Activated CD4-positive, alpha-beta T cell treated with anti-CD3 and anti-CD28 coated beads for 36 hours (primary cell): ENCODE measurements at regions not wholly inside any gene's neighbourhood (a gene's known extent, or its start where the extent isn't known, plus 50 kb on each side); places are given as distances from the start of the nearest gene placed in this dataset.

Source experiments
- ATAC-seq: fragments of 200-7000 bp; cut with Tn5 transposase; one replicate; pipeline ENCODE4 v1.10.0; 2021; ENCODE audit warnings: mild to moderate bottlenecking, moderate library complexity
- CTCF ChIA-PET: fragments of 350-600 bp; sonication (Branson Sonifier 250); formaldehyde crosslinking; loops from one replicate; lab custom pipeline; 2021; ENCODE audit warnings: antibody characterized with exemption; lab: Charles Lee
- POLR2A ChIA-PET: fragments of 350-600 bp; sonication (Branson Sonifier 250); formaldehyde crosslinking; loops from one replicate; lab custom pipeline; 2021; ENCODE audit warnings: antibody characterized with exemption, inconsistent platforms; lab: Charles Lee
- DNase-seq: peaks from one replicate; pipeline ENCODE4 v3.0.0-alpha.2; 2020
- H3K27ac Mint-ChIP-seq: one replicate; pipeline ENCODE4 v1.8.0; 2021; ENCODE audit warnings: mixed read lengths
- H3K27me3 Mint-ChIP-seq: one replicate; pipeline ENCODE4 v1.8.0; 2021; ENCODE audit warnings: mixed read lengths
- H3K36me3 Mint-ChIP-seq: one replicate; pipeline ENCODE4 v1.8.0; 2021; ENCODE audit warnings: low read depth, mixed read lengths
- H3K4me1 Mint-ChIP-seq: one replicate; pipeline ENCODE4 v1.8.0; 2021; ENCODE audit warnings: mixed read lengths
- H3K4me3 Mint-ChIP-seq: one replicate; pipeline ENCODE4 v1.8.0; 2021; ENCODE audit warnings: mild to moderate bottlenecking, moderate library complexity, mixed read lengths
- H3K9me3 Mint-ChIP-seq: one replicate; pipeline ENCODE4 v1.8.0; 2021; ENCODE audit warnings: low read depth, mixed read lengths
- intact Hi-C, 2 experiments: fragments of 100-400 bp; cut with DNase I in 1 of 2; cut with micrococcal nuclease in 1 of 2; formaldehyde crosslinking; loops; one replicate each; pipeline versions ENCODE4 v1.14.2 to v1.15.1; 2022 to 2024; cut with DNase I, micrococcal nuclease

DNA sequence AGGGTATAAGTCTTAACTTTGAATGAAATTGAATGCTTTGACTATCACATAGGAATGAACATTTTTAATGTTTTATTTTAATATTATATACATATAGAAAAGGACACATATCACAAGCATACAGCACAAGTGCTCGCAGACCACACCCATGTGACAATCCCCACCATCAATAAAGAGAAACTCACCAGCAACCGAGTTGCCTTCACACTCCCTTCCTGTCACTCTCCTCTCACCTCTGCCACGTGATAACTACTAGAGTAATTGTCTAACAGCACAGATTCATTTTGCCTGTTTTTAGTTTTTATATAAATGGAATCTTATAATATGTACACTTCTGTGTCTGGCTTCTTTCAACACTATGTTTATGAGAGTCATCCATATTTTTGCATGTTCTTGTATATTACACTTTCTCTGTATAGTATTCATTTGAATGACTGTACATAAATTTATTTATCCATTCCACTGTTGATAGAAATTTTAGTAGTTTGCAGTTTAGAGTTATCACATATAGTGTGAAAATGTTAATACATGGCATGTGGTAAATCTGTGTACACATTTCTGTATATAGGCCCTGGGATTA is 304.9 kb upstream of the DUSP10 start:
- peaks cover 15% of the 10 kb centered on the region for H3K4me1 Mint-ChIP-seq
- no peaks in the 10 kb centered on the region for H3K9me3 Mint-ChIP-seq
- no peak overlapping the region for H3K27ac Mint-ChIP-seq
- H3K4me3 Mint-ChIP-seq, result no peak overlapping the region
- POLR2A ChIA-PET, result no interaction called here
- CTCF ChIA-PET, result no interaction called here
- intact Hi-C loops, result no loop called here
- no peaks in the 10 kb centered on the region for H3K27me3 Mint-ChIP-seq
- no peak for DNase-seq
- no peaks in the 10 kb centered on the region for H3K36me3 Mint-ChIP-seq
- ATAC-seq, result no peak

- Mint-ChIP-seq H3K4me1 (peaks cover 13% of the 10 kb centered on the region), H3K4me3 (no peak overlapping the region), H3K9me3 (no peaks in the 10 kb centered on the region), H3K27me3 (no peaks in the 10 kb centered on the region), H3K27ac (no peak overlapping the region), H3K36me3 (no peaks in the 10 kb centered on the region)
- ChIA-PET CTCF (no interaction called here), POLR2A (no interaction called here)
- DNase-seq (no peak), ATAC-seq (no peak)
- intact Hi-C loops, result no loop called here
Measured at GRCh38 chr1:222045786-222046185, 303.9 kb upstream of the DUSP10 start.

DNA sequence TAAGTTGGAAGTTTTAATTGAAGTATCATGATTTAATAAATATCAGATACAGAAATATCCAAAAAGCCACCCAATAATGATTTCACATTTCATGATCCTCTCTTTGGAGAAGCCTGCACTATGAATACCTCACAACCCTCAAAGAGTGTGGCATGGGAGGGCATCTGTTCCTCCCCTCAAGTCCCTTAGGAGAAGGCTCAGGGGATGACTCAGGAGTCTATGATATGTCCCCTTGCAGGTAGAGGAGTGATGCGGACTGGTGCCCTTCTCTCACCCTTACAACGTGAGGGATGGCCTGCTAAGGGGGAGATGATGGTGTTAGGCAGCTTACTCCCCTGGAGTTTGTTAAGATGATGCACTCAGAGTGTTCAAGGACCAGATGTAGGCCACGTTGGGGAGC is 303.3 kb upstream of the DUSP10 start:
- Mint-ChIP-seq H3K9me3 (no peaks in the 10 kb centered on the region), H3K27me3 (no peaks in the 10 kb centered on the region), H3K4me3 (no peak overlapping the region), H3K4me1 (peaks cover 9% of the 10 kb centered on the region), H3K36me3 (no peaks in the 10 kb centered on the region), H3K27ac (no peak overlapping the region)
- ChIA-PET CTCF (no interaction called here), POLR2A (no interaction called here)
- intact Hi-C loops, result no loop called here
- DNase-seq (no peak), ATAC-seq (no peak)

GRCh38 chr1:222043444-222044292 is 301.8 kb upstream of the DUSP10 start:
- DNase-seq (no peak), ATAC-seq (no peak)
- intact Hi-C loops, result no loop called here
- no peaks in the 10 kb centered on the region for H3K27me3 Mint-ChIP-seq
- ChIA-PET CTCF (interaction anchor here (0.8 kb wide), 1 partner anchor 8 kb away, joined by 3 read pairs; no protein-coding TSS in a partner anchor), POLR2A (no interaction called here)
- H3K4me3 Mint-ChIP-seq, result no peak overlapping the region
- H3K9me3 Mint-ChIP-seq, result no peaks in the 10 kb centered on the region
- peaks cover 7% of the 10 kb centered on the region for H3K4me1 Mint-ChIP-seq
- no peak overlapping the region for H3K27ac Mint-ChIP-seq
- H3K36me3 Mint-ChIP-seq, result no peaks in the 10 kb centered on the region

- H3K27ac Mint-ChIP-seq, result no peak overlapping the region
- ATAC-seq (no peak), DNase-seq (no peak)
- no peaks in the 10 kb centered on the region for H3K36me3 Mint-ChIP-seq
- H3K9me3 Mint-ChIP-seq, result no peaks in the 10 kb centered on the region
- H3K4me3 Mint-ChIP-seq, result no peak overlapping the region
- intact Hi-C loops, result no loop called here
- ChIA-PET CTCF (interaction anchor here (0.6 kb wide), 1 partner anchor 1347 kb away, joined by 3 read pairs; no protein-coding TSS in a partner anchor), POLR2A (no interaction called here)
- peaks cover 2% of the 10 kb centered on the region for H3K27me3 Mint-ChIP-seq
- no peaks in the 10 kb centered on the region for H3K4me1 Mint-ChIP-seq
Measured at GRCh38 chr1:222042120-222042519, 300.2 kb upstream of the DUSP10 start.

DNA sequence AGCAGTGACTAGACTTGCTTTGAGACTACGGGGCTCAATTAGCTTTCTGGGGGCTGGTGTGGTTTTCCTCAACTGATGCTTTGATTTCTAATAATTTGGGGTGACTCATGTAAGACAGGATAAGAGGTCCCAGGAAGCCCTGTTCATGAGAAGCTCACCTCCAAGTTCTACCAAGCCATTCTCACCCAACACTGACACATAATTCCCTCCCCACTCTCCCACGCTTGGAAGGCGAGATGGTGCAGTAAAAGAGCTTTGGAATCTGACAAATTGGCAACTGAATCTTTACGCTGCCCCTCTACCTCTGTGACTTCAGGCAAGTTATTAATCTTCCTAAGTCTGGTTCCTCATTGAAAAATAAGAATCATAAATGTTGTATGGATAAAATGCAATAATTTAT is 299.1 kb upstream of the DUSP10 start:
- no peak for ATAC-seq
- CTCF ChIA-PET, result interaction anchor here (0.6 to 1.3 kb wide), 2 partner anchors 414 to 486 kb away, joined by 3 to 4 read pairs; no protein-coding TSS in a partner anchor
- intact Hi-C loops, result no loop called here
- H3K27me3 Mint-ChIP-seq, result peaks cover 5% of the 10 kb centered on the region
- POLR2A ChIA-PET, result no interaction called here
- H3K9me3 Mint-ChIP-seq, result no peaks in the 10 kb centered on the region
- no peaks in the 10 kb centered on the region for H3K4me1 Mint-ChIP-seq
- no peak overlapping the region for H3K4me3 Mint-ChIP-seq
- DNase-seq, result no peak
- no peak overlapping the region for H3K27ac Mint-ChIP-seq
- no peaks in the 10 kb centered on the region for H3K36me3 Mint-ChIP-seq

GRCh38 chr1:222040121-222040805 is 298.4 kb upstream of the DUSP10 start:
- Mint-ChIP-seq H3K9me3 (no peaks in the 10 kb centered on the region), H3K4me1 (no peaks in the 10 kb centered on the region), H3K27ac (no peak overlapping the region), H3K27me3 (peaks cover 8% of the 10 kb centered on the region), H3K36me3 (no peaks in the 10 kb centered on the region), H3K4me3 (no peak overlapping the region)
- ATAC-seq (no peak), DNase-seq (no peak)
- intact Hi-C loops, result no loop called here
- ChIA-PET POLR2A (no interaction called here), CTCF (interaction anchor here (1.3 kb wide), 1 partner anchor 415 kb away, joined by 4 read pairs; no protein-coding TSS in a partner anchor)

DNA sequence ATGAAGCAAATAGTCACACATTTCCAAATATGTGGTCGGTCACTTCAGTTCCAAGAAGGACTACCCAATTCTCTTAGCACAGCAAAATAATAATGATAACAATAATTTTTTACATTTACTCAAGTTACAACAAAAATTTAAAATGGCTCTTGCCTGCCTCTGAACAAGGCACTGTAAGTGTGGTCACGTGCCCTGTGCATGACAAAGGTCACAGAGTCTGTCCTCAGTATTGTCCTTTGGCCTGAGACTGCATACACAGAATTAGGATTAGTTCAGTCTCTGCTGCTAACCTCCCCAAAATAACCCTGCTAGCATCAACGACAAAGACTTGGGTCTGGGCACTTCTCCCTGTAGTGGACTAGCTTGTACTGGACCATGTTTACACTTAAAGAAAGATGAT is 297.1 kb upstream of the DUSP10 start:
- DNase-seq, result no peak
- POLR2A ChIA-PET, result no interaction called here
- no peaks in the 10 kb centered on the region for H3K4me1 Mint-ChIP-seq
- H3K4me3 Mint-ChIP-seq, result no peak overlapping the region
- intact Hi-C loops, result no loop called here
- H3K36me3 Mint-ChIP-seq, result no peaks in the 10 kb centered on the region
- no peak overlapping the region for H3K27ac Mint-ChIP-seq
- no peaks in the 10 kb centered on the region for H3K9me3 Mint-ChIP-seq
- CTCF ChIA-PET, result interaction anchor here (0.7 kb wide), 1 partner anchor 67 kb away, joined by 3 read pairs; no protein-coding TSS in a partner anchor
- no peak for ATAC-seq
- peaks cover 8% of the 10 kb centered on the region for H3K27me3 Mint-ChIP-seq

DNA sequence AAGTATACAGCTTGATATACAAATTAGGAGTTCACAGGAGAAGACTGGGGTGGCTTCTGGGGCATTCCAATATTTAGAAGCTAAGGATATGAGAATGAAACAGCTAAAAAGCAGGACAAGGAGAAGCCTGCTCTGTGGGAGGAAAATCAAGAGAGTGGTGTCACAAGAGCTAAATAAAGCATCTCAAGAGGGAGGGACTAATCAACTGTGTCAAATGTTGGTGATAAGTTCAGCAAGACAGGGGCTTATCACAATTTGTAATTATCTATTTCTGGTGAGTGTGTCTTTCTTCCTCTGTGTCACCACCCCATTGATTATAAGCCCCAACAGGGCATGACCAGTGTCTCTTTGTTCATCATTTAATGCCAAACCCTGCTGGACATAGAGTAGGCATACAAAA is 295.8 kb upstream of the DUSP10 start:
- no peak overlapping the region for H3K4me3 Mint-ChIP-seq
- H3K4me1 Mint-ChIP-seq, result no peaks in the 10 kb centered on the region

GRCh38 chr1:222034790-222035189 is 292.9 kb upstream of the DUSP10 start:
- Mint-ChIP-seq H3K9me3 (no peaks in the 10 kb centered on the region), H3K36me3 (no peaks in the 10 kb centered on the region), H3K27me3 (peaks cover 8% of the 10 kb centered on the region), H3K27ac (no peak overlapping the region), H3K4me1 (no peaks in the 10 kb centered on the region), H3K4me3 (no peak overlapping the region)
- no peak for DNase-seq
- ATAC-seq, result no peak
- CTCF ChIA-PET, result no interaction called here
- POLR2A ChIA-PET, result no interaction called here
- intact Hi-C loops, result no loop called here

More for the DNA sequence above, 295.8 kb upstream of the DUSP10 start:
- CTCF ChIA-PET, result interaction anchor here (1.1 kb wide), 1 partner anchor 53 kb away, joined by 3 read pairs; no protein-coding TSS in a partner anchor
- H3K36me3 Mint-ChIP-seq, result no peaks in the 10 kb centered on the region
- H3K27ac Mint-ChIP-seq, result no peak overlapping the region
- H3K9me3 Mint-ChIP-seq, result no peaks in the 10 kb centered on the region
- ATAC-seq, result no peak
- no peak for DNase-seq
- intact Hi-C loops, result no loop called here
- peaks cover 8% of the 10 kb centered on the region for H3K27me3 Mint-ChIP-seq
- POLR2A ChIA-PET, result no interaction called here

DNA sequence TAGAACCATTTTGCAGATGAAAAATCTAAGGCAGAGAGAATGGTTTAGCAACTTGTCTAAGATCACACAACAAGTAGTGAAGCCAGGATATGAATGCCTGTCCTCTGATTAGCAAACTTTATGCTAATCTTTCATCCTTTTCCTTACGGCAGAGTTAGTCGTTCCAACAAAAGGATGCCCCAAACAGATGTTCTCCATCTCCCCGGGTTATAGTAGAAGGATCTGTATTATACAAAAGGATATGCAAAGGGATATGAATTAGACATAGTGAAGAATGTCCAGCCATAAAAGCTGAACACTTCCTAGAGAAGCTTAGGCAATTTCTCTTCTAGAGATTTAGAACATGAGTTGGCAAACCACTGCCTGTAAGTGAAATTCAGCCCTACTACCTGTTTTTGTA is 291.6 kb upstream of the DUSP10 start:
- POLR2A ChIA-PET, result no interaction called here
- peaks cover 8% of the 10 kb centered on the region for H3K27me3 Mint-ChIP-seq
- ATAC-seq (no peak), DNase-seq (no peak)
- CTCF ChIA-PET, result no interaction called here
- H3K36me3 Mint-ChIP-seq, result no peaks in the 10 kb centered on the region
- H3K4me3 Mint-ChIP-seq, result no peak overlapping the region
- H3K4me1 Mint-ChIP-seq, result no peaks in the 10 kb centered on the region
- intact Hi-C loops, result no loop called here
- no peak overlapping the region for H3K27ac Mint-ChIP-seq
- H3K9me3 Mint-ChIP-seq, result no peaks in the 10 kb centered on the region
